ENCODE measurements at regions not wholly inside any gene's neighbourhood (a gene's known extent, or its start where the extent isn't known, plus 50 kb on each side); places are given as distances from the start of the nearest gene placed in this dataset.
A peak's percentile ranks its signal among the peaks of the same experiment; 100 is the strongest.

DNA sequence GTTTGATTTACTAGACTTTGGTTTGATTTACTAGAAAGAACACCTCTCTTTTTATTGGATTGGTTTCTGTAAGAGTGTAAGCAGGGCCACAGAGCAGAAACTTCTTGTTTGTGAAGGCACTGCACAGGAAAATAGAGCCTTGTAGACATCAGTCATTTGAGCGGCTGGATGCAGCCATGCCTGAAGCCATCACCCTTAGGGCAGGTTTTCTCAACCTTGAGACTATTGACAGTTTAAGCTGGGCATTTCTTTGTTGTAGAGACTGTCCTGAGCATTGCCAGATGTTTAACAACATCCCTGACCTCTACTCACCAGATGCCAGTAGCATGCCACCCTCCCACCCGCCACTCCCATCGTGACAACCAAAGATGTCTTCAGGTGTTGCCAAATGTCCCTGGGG, 130.2 kb upstream of the SULF2 start:
- peaks cover 49% of the 10 kb centered on the region for H3K4me1 ChIP-seq (ENCODE audit: insufficient read depth, low read length)
- FAIRE-seq = no peak
- H3K4me2 ChIP-seq (ENCODE audit: low read depth, low read length) = no peak overlapping the region
- POLR2A ChIA-PET = no interaction called here
- H3K36me3 ChIP-seq (replicated peaks in 1 of 2; ENCODE audit: control insufficient read depth in 1 of 2, insufficient read depth in 2 of 2, low read length in 2 of 2) = no peaks in the 10 kb centered on the region
- ATAC-seq = no peak
- peaks cover 47% of the 10 kb centered on the region for H3K9me3 ChIP-seq (ENCODE audit: low read length)
- intact Hi-C loops (cut with micrococcal nuclease; ENCODE audit: unreplicated experiment) = no loop called here
- in situ Hi-C loops (cut with HindIII; ENCODE audit: extremely low pct_ligation_motif_present, low pct_unique_long_range_greater_than_20kb) = no loop called here
- H3K9ac ChIP-seq (ENCODE audit: insufficient read depth, low read depth, low read length) = no peak overlapping the region
- CTCF ChIA-PET (ENCODE audit: low intra/inter-chr PET ratio, low total read pairs) = no interaction called here
- H3K27me3 ChIP-seq (ENCODE audit: control insufficient read depth in 1 of 2, insufficient read depth in 2 of 2, low read length in 2 of 2) = no peaks in the 10 kb centered on the region
- no peak overlapping the region for H3K27ac ChIP-seq (ENCODE audit: extremely low read length, insufficient read depth, low read length)
- H3K79me2 ChIP-seq (ENCODE audit: insufficient read depth, low read length) = no peaks in the 10 kb centered on the region
- TF ChIP-seq, protein P1, sequence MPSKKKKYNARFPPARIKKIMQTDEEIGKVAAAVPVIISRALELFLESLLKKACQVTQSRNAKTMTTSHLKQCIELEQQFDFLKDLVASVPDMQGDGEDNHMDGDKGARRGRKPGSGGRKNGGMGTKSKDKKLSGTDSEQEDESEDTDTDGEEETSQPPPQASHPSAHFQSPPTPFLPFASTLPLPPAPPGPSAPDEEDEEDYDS (CRISPR knock-in tag; IDR thresholded peaks at IDR 0.05) = no peak
- peak; percentile 98 for TF ChIP-seq ZNF329 (CRISPR knock-in tag; IDR thresholded peaks at IDR 0.05; ENCODE audit: low read depth)
- H3K4me3 ChIP-seq (replicated peaks in 1 of 3; ENCODE audit: insufficient read depth in 1 of 3, low read depth in 2 of 3, low read length in 3 of 3) = no peak overlapping the region
- 91% methylated on average over 3 of the region's 3 CpGs for WGBS (ENCODE audit: low lambda C conversion rate)
- no TSS peak for BruUV-seq (replicated peaks)
- no peaks in the 10 kb centered on the region for H4K20me1 ChIP-seq (ENCODE audit: insufficient read depth, low read length)
- no peak overlapping the region for H2AFZ ChIP-seq (ENCODE audit: low read length)
- DNase-seq (ENCODE audit: low spot score) = no peak

DNA sequence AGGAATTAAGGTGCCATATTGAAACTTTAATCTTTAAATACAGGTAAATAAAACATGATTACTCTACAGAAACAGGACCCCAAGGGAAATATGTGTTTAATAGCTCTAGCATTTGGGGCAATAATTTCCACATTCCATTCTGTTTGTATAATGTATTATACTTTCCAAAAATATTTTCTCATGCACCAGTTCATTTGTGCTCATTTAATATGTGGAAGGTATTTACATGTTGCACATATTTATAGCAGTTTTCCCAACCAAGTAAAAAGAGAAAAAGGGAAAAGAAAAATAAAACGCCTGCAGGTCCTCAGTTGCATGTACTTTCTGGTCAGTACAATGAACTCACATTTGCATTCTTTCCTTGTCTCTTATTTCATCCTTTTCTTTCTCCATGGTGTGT, 129.5 kb upstream of the SULF2 start:
- FAIRE-seq (no peak), DNase-seq (ENCODE audit: low spot score) (no peak), ATAC-seq (no peak)
- Histone ChIP-seq H3K79me2 (ENCODE audit: insufficient read depth, low read length) (no peaks in the 10 kb centered on the region), H3K4me1 (ENCODE audit: insufficient read depth, low read length) (peaks cover 56% of the 10 kb centered on the region), H3K36me3 (replicated peaks in 1 of 2; ENCODE audit: control insufficient read depth in 1 of 2, insufficient read depth in 2 of 2, low read length in 2 of 2) (no peaks in the 10 kb centered on the region), H4K20me1 (ENCODE audit: insufficient read depth, low read length) (no peaks in the 10 kb centered on the region), H2AFZ (ENCODE audit: low read length) (no peak overlapping the region), H3K4me3 (replicated peaks in 1 of 3; ENCODE audit: insufficient read depth in 1 of 3, low read depth in 2 of 3, low read length in 3 of 3) (no peak overlapping the region), H3K9ac (ENCODE audit: insufficient read depth, low read depth, low read length) (no peak overlapping the region), H3K4me2 (ENCODE audit: low read depth, low read length) (no peak overlapping the region), H3K27me3 (ENCODE audit: control insufficient read depth in 1 of 2, insufficient read depth in 2 of 2, low read length in 2 of 2) (no peaks in the 10 kb centered on the region), H3K9me3 (ENCODE audit: low read length) (peaks cover 43% of the 10 kb centered on the region), H3K27ac (ENCODE audit: extremely low read length, insufficient read depth, low read length) (no peak overlapping the region)
- in situ Hi-C loops (cut with HindIII; ENCODE audit: extremely low pct_ligation_motif_present, low pct_unique_long_range_greater_than_20kb) (no loop called here), intact Hi-C loops (cut with micrococcal nuclease; ENCODE audit: unreplicated experiment) (no loop called here)
- TF ChIP-seq, protein P2, sequence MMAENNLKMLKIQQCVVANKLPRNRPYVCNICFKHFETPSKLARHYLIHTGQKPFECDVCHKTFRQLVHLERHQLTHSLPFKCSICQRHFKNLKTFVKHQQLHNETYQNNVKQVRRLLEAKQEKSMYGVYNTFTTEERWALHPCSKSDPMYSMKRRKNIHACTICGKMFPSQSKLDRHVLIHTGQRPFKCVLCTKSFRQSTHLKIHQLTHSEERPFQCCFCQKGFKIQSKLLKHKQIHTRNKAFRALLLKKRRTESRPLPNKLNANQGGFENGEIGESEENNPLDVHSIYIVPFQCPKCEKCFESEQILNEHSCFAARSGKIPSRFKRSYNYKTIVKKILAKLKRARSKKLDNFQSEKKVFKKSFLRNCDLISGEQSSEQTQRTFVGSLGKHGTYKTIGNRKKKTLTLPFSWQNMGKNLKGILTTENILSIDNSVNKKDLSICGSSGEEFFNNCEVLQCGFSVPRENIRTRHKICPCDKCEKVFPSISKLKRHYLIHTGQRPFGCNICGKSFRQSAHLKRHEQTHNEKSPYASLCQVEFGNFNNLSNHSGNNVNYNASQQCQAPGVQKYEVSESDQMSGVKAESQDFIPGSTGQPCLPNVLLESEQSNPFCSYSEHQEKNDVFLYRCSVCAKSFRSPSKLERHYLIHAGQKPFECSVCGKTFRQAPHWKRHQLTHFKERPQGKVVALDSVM (CRISPR knock-in tag; IDR thresholded peaks at IDR 0.05) = no peak
- TF ChIP-seq, protein P3, sequence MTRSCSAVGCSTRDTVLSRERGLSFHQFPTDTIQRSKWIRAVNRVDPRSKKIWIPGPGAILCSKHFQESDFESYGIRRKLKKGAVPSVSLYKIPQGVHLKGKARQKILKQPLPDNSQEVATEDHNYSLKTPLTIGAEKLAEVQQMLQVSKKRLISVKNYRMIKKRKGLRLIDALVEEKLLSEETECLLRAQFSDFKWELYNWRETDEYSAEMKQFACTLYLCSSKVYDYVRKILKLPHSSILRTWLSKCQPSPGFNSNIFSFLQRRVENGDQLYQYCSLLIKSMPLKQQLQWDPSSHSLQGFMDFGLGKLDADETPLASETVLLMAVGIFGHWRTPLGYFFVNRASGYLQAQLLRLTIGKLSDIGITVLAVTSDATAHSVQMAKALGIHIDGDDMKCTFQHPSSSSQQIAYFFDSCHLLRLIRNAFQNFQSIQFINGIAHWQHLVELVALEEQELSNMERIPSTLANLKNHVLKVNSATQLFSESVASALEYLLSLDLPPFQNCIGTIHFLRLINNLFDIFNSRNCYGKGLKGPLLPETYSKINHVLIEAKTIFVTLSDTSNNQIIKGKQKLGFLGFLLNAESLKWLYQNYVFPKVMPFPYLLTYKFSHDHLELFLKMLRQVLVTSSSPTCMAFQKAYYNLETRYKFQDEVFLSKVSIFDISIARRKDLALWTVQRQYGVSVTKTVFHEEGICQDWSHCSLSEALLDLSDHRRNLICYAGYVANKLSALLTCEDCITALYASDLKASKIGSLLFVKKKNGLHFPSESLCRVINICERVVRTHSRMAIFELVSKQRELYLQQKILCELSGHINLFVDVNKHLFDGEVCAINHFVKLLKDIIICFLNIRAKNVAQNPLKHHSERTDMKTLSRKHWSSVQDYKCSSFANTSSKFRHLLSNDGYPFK (CRISPR knock-in tag; IDR thresholded peaks at IDR 0.05; ENCODE audit: borderline replicate concordance) = no peak
- TF ChIP-seq GTF3A (CRISPR knock-in tag; conservative IDR thresholded peaks at IDR 0.05) (no peak), BRD4 (CRISPR knock-in tag; IDR thresholded peaks at IDR 0.05) (no peak), ARNTL (CRISPR knock-in tag; IDR thresholded peaks at IDR 0.05) (no peak)
- WGBS (ENCODE audit: low lambda C conversion rate) = 11% methylated on average over 1 of the region's 1 CpG
- ChIA-PET POLR2A (no interaction called here), CTCF (ENCODE audit: low intra/inter-chr PET ratio, low total read pairs) (no interaction called here)
- no TSS peak for BruUV-seq (replicated peaks)
